Keratinocyte (primary cell): ENCODE measurements at regions not wholly inside any gene's neighbourhood (a gene's known extent, or its start where the extent isn't known, plus 50 kb on each side); places are given as distances from the start of the nearest gene placed in this dataset.

Source experiments
- DNase-seq: peaks from one replicate; pipeline ENCODE4 v3.0.0-alpha.2; 2011; ENCODE audit warnings: low read depth, missing footprints, low spot score
- FAIRE-seq: peaks from 2 replicates; lab custom pipeline; 2011; peaks lifted over from hg19 to GRCh38; lab: Jason Lieb, UNC
- H2AFZ ChIP-seq: 2 replicates; pipeline ENCODE4 v1.6.0; 2012; ENCODE audit warnings: low read length, control low read depth, inconsistent platforms; ENCODE audit not compliant: control insufficient read depth
- H3K27ac ChIP-seq: 2 replicates; pipeline ENCODE4 v1.5.1; 2011; ENCODE audit warnings: low read length; ENCODE audit not compliant: control insufficient read depth, insufficient read depth
- H3K27me3 ChIP-seq: 3 replicates; pipeline ENCODE4 v1.6.0; 2011; ENCODE audit warnings: low read length; ENCODE audit not compliant: control insufficient read depth, insufficient read depth; ENCODE audit errors: extremely low read depth
- H3K36me3 ChIP-seq, 2 experiments: 2 replicates in 1 of 2; 3 replicates in 1 of 2; pipeline ENCODE4 v1.5.1; 2011; ENCODE audit warnings: low read length in 2 of 2, mild to moderate bottlenecking in 1 of 2; ENCODE audit not compliant: control insufficient read depth in 2 of 2, insufficient read depth in 2 of 2; ENCODE audit errors: extremely low read depth in 1 of 2
- H3K4me1 ChIP-seq: 3 replicates; pipeline ENCODE4 v1.5.1; 2011; ENCODE audit warnings: low read length; ENCODE audit not compliant: control insufficient read depth, insufficient read depth; ENCODE audit errors: extremely low read depth
- H3K4me2 ChIP-seq: 3 replicates; pipeline ENCODE4 v1.6.0; 2011; ENCODE audit warnings: low read depth, low read length; ENCODE audit not compliant: control insufficient read depth, insufficient read depth; ENCODE audit errors: extremely low read depth
- H3K4me3 ChIP-seq, 3 experiments: fragments of 200-600 bp in 1 of 3; sonication (generic) in 1 of 3; 2 replicates in 2 of 3; 3 replicates in 1 of 3; pipeline ENCODE4 v1.5.1; 2011 to 2016; ENCODE audit warnings: low read length in 3 of 3, mild to moderate bottlenecking in 3 of 3, control low read depth in 2 of 3, inconsistent platforms in 1 of 3, low read depth in 1 of 3, mixed read lengths in 1 of 3, mixed run types in 1 of 3, moderate library complexity in 1 of 3; ENCODE audit not compliant: control insufficient read depth in 2 of 3, insufficient read depth in 2 of 3; ENCODE audit errors: extremely low read depth in 1 of 3
- H3K79me2 ChIP-seq: 2 replicates; pipeline ENCODE4 v1.6.0; 2012; ENCODE audit warnings: low read length; ENCODE audit not compliant: control insufficient read depth, insufficient read depth
- H3K9ac ChIP-seq: 3 replicates; pipeline ENCODE4 v1.6.0; 2011; ENCODE audit warnings: low read length; ENCODE audit not compliant: control insufficient read depth, insufficient read depth; ENCODE audit errors: extremely low read depth
- H3K9me1 ChIP-seq: 3 replicates; pipeline ENCODE4 v1.6.0; 2011; ENCODE audit warnings: low read length; ENCODE audit not compliant: control insufficient read depth, insufficient read depth; ENCODE audit errors: extremely low read depth
- H3K9me3 ChIP-seq: 2 replicates; pipeline ENCODE4 v1.5.1; 2012; ENCODE audit warnings: low read depth, low read length; ENCODE audit not compliant: control insufficient read depth
- H4K20me1 ChIP-seq: 3 replicates; pipeline ENCODE4 v1.6.0; 2011; ENCODE audit warnings: low read length; ENCODE audit not compliant: control insufficient read depth, insufficient read depth; ENCODE audit errors: extremely low read depth
- EZH2 ChIP-seq: IDR thresholded peaks from one replicate; pipeline ENCODE4 v1.6.1; 2012; ENCODE audit warnings: inconsistent platforms, mild to moderate bottlenecking, low read length, moderate library complexity
- dilution Hi-C: fragments of 300-500 bp; cut with MboI; formaldehyde crosslinking; loops from one replicate; pipeline ENCODE4 v1.7.0; 2020; ENCODE audit warnings: low sequenced_read_pairs; ENCODE audit not compliant: extremely low pct_ligation_motif_present
- TF ChIP-seq, protein P1 (sequence below), 3 experiments: IDR thresholded peaks in 1 of 3; conservative IDR thresholded peaks in 1 of 3; optimal IDR thresholded peaks in 1 of 3; 2 replicates in 2 of 3; 3 replicates in 1 of 3; pipeline versions ENCODE3 to v1.5.1; 2011; ENCODE audit warnings: low read length in 3 of 3, mild to moderate bottlenecking in 3 of 3, moderate library complexity in 2 of 3, control low read depth in 1 of 3, inconsistent platforms in 1 of 3; ENCODE audit not compliant: insufficient read depth in 2 of 3; ENCODE audit errors: extremely low read depth in 1 of 3

GRCh38 chr15:45862034-45862433 is 227.2 kb downstream of the SQOR start:
- TF ChIP-seq EZH2: no peak
- TF ChIP-seq, protein P1, sequence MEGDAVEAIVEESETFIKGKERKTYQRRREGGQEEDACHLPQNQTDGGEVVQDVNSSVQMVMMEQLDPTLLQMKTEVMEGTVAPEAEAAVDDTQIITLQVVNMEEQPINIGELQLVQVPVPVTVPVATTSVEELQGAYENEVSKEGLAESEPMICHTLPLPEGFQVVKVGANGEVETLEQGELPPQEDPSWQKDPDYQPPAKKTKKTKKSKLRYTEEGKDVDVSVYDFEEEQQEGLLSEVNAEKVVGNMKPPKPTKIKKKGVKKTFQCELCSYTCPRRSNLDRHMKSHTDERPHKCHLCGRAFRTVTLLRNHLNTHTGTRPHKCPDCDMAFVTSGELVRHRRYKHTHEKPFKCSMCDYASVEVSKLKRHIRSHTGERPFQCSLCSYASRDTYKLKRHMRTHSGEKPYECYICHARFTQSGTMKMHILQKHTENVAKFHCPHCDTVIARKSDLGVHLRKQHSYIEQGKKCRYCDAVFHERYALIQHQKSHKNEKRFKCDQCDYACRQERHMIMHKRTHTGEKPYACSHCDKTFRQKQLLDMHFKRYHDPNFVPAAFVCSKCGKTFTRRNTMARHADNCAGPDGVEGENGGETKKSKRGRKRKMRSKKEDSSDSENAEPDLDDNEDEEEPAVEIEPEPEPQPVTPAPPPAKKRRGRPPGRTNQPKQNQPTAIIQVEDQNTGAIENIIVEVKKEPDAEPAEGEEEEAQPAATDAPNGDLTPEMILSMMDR (optimal IDR thresholded peaks at IDR 0.05 in 1 of 3, IDR thresholded peaks at IDR 0.05 in 1 of 3, conservative IDR thresholded peaks at IDR 0.05 in 1 of 3; ENCODE audit: extremely low read depth in 1 of 3, insufficient read depth in 2 of 3, low read length in 3 of 3): no peak
- no peak overlapping the region for H3K27ac ChIP-seq
- H3K27me3 ChIP-seq: no peaks in the 10 kb centered on the region
- H3K4me2 ChIP-seq: peak overlapping the region; percentile 9
- no peaks in the 10 kb centered on the region for H3K36me3 ChIP-seq
- dilution Hi-C loops: no loop called here
- H3K4me1 ChIP-seq: peaks cover 20% of the 10 kb centered on the region
- no peaks in the 10 kb centered on the region for H3K79me2 ChIP-seq
- no peak for DNase-seq
- H3K9me1 ChIP-seq: no peaks in the 10 kb centered on the region
- no peaks in the 10 kb centered on the region for H3K9me3 ChIP-seq
- no peaks in the 10 kb centered on the region for H4K20me1 ChIP-seq
- H3K9ac ChIP-seq: no peak overlapping the region
- H2AFZ ChIP-seq: no peak overlapping the region
- no peak for FAIRE-seq
- H3K4me3 ChIP-seq: no peak overlapping the region

- H3K27me3 ChIP-seq: no peaks in the 10 kb centered on the region
- FAIRE-seq (peak; percentile 44), DNase-seq (no peak)
- H3K9me1 ChIP-seq: no peaks in the 10 kb centered on the region
- TF ChIP-seq, protein P1 (optimal IDR thresholded peaks at IDR 0.05 in 1 of 3, IDR thresholded peaks at IDR 0.05 in 1 of 3, conservative IDR thresholded peaks at IDR 0.05 in 1 of 3; ENCODE audit: extremely low read depth in 1 of 3, insufficient read depth in 2 of 3, low read length in 3 of 3): no peak
- no peak for TF ChIP-seq EZH2
- H4K20me1 ChIP-seq: no peaks in the 10 kb centered on the region
- H3K9me3 ChIP-seq: no peaks in the 10 kb centered on the region
- no peak overlapping the region for H3K4me3 ChIP-seq
- H3K4me2 ChIP-seq: no peak overlapping the region
- dilution Hi-C loops: no loop called here
- no peak overlapping the region for H2AFZ ChIP-seq
- peaks cover 18% of the 10 kb centered on the region for H3K4me1 ChIP-seq
- no peak overlapping the region for H3K9ac ChIP-seq
- no peaks in the 10 kb centered on the region for H3K36me3 ChIP-seq
- H3K79me2 ChIP-seq: no peaks in the 10 kb centered on the region
- H3K27ac ChIP-seq: no peak overlapping the region
These were observed 229.2 kb downstream of the SQOR start for GRCh38 chr15:45863881-45864580.
